B cell (primary cell): ENCODE measurements at regions not wholly inside any gene's neighbourhood (a gene's known extent, or its start where the extent isn't known, plus 50 kb on each side); places are given as distances from the start of the nearest gene placed in this dataset.

ENCODE experiments used
- ATAC-seq: fragments of 200-7000 bp; cut with Tn5 transposase; one replicate; pipeline ENCODE4 v1.10.0; 2021; ENCODE audit warnings: low read depth, mild to moderate bottlenecking, moderate number of reproducible peaks, moderate library complexity
- CTCF ChIA-PET: fragments of 350-600 bp; sonication (Branson Sonifier 250); formaldehyde crosslinking; loops from one replicate; lab custom pipeline; 2021; ENCODE audit warnings: antibody characterized with exemption, inconsistent platforms; lab: Charles Lee
- POLR2A ChIA-PET: fragments of 350-600 bp; sonication (Branson Sonifier 250); formaldehyde crosslinking; loops from one replicate; lab custom pipeline; 2021; ENCODE audit warnings: antibody characterized with exemption; lab: Charles Lee
- DNase-seq: peaks from one replicate; pipeline ENCODE4 v3.0.0; 2013
- H2AFZ ChIP-seq: 2 replicates; pipeline ENCODE4 v1.6.1; 2012; ENCODE audit warnings: mild to moderate bottlenecking, low read depth, low read length; ENCODE audit not compliant: insufficient read depth, poor library complexity, severe bottlenecking
- H3K27ac ChIP-seq, 2 donors: 1 replicate in 1 of 2; 2 replicates in 1 of 2; pipeline ENCODE4 v1.5.1; 2012 to 2013; ENCODE audit warnings: low read length in 2 of 2, mild to moderate bottlenecking in 2 of 2, moderate library complexity in 1 of 2
- H3K27me3 ChIP-seq, 4 experiments: fragments of 200-600 bp in 1 of 4; sonication (generic) in 1 of 4; replicated peaks in 1 of 4; 1 replicate in 2 of 4; 2 replicates in 2 of 4; pipeline versions ENCODE4 v1.6.1 to v1.7.0; 2013 to 2016; ENCODE audit warnings: low read length in 3 of 4, mild to moderate bottlenecking in 2 of 4, mixed read lengths in 1 of 4, moderate library complexity in 1 of 4; ENCODE audit not compliant: insufficient read depth in 4 of 4, control insufficient read depth in 3 of 4; ENCODE audit errors: control extremely low read depth in 1 of 4
- H3K36me3 ChIP-seq, 2 experiments: replicated peaks in 1 of 2; 1 replicate in 1 of 2; 2 replicates in 1 of 2; pipeline versions ENCODE4 v1.6.1 to v1.7.1; 2013; ENCODE audit warnings: low read length in 1 of 2; ENCODE audit not compliant: insufficient read depth in 2 of 2, control insufficient read depth in 1 of 2; ENCODE audit errors: control extremely low read depth in 1 of 2, extremely low read depth in 1 of 2
- H3K4me1 ChIP-seq, 2 donors: fragments of 200-600 bp in 1 of 2; sonication (generic) in 1 of 2; 1 replicate in 1 of 2; 2 replicates in 1 of 2; pipeline versions ENCODE4 v1.5.1 to v1.6.1; 2013 to 2017; ENCODE audit warnings: low read length in 2 of 2; ENCODE audit not compliant: control insufficient read depth in 2 of 2, insufficient read depth in 2 of 2
- H3K4me2 ChIP-seq: replicated peaks from 2 replicates; pipeline ENCODE3; 2012; ENCODE audit warnings: mild to moderate bottlenecking, low read depth, low read length; ENCODE audit not compliant: poor library complexity, severe bottlenecking
- H3K4me3 ChIP-seq, 5 experiments: fragments of 200-600 bp in 1 of 5; sonication (generic) in 1 of 5; 1 replicate in 3 of 5; 2 replicates in 2 of 5; pipeline versions ENCODE4 v1.5.1 to v1.7.0; 2011 to 2016; ENCODE audit warnings: low read length in 4 of 5, mild to moderate bottlenecking in 4 of 5, low read depth in 2 of 5, control low read depth in 1 of 5, moderate library complexity in 1 of 5; ENCODE audit not compliant: insufficient read depth in 1 of 5; ENCODE audit errors: control extremely low read depth in 1 of 5, extremely low read depth in 1 of 5
- H3K79me2 ChIP-seq: fragments of 200-600 bp; sonication (generic); one replicate; pipeline ENCODE4 v1.6.0; 2016; ENCODE audit warnings: low read length; ENCODE audit not compliant: control insufficient read depth, insufficient read depth
- H3K9ac ChIP-seq: fragments of 200-600 bp; sonication (generic); 2 replicates; pipeline ENCODE4 v1.6.1; 2017; ENCODE audit warnings: mild to moderate bottlenecking, low read length, moderate library complexity
- H3K9me3 ChIP-seq, 3 donors: one replicate each; pipeline versions ENCODE4 v1.6.1 to v1.7.1; 2013; ENCODE audit warnings: low read length in 2 of 3; ENCODE audit not compliant: control insufficient read depth in 2 of 3, insufficient read depth in 1 of 3; ENCODE audit errors: control extremely low read depth in 1 of 3
- H4K20me1 ChIP-seq: 2 replicates; pipeline ENCODE4 v1.6.0; 2012; ENCODE audit warnings: mild to moderate bottlenecking, low read length; ENCODE audit not compliant: insufficient read depth, control insufficient read depth, poor library complexity, severe bottlenecking
- H3K27ac Mint-ChIP-seq: one replicate; pipeline ENCODE4 v1.8.0; 2021; ENCODE audit warnings: mixed read lengths
- H3K27me3 Mint-ChIP-seq: one replicate; pipeline ENCODE4 v1.8.0; 2021; ENCODE audit warnings: mixed read lengths
- H3K4me1 Mint-ChIP-seq: one replicate; pipeline ENCODE4 v1.8.0; 2021; ENCODE audit warnings: mixed read lengths
- H3K4me3 Mint-ChIP-seq: one replicate; pipeline ENCODE4 v1.8.0; 2021; ENCODE audit warnings: mixed read lengths
- H3K9me3 Mint-ChIP-seq: one replicate; pipeline ENCODE4 v1.8.0; 2022; ENCODE audit warnings: mixed read lengths; ENCODE audit not compliant: insufficient read depth
- CTCF ChIP-seq: fragments of 200-600 bp; IDR thresholded peaks from one replicate; pipeline ENCODE4 v1.8.0; 2022; ENCODE audit warnings: antibody characterized with exemption, mild to moderate bottlenecking
- EZH2 ChIP-seq: IDR thresholded peaks from 2 replicates; pipeline ENCODE4 v1.6.1; 2012; ENCODE audit warnings: borderline replicate concordance, low read depth, mild to moderate bottlenecking, moderate library complexity, low read length; ENCODE audit not compliant: insufficient read depth, poor library complexity, severe bottlenecking
- WGBS: methylation state at CpG from one replicate; pipeline ENCODE4 v1.1.5; 2013; ENCODE audit warnings: missing lambda C conversion rate; ENCODE audit not compliant: insufficient coverage; 5-methylcytosine and 5-hydroxymethylcytosine counted together
- intact Hi-C: fragments of 100-400 bp; cut with micrococcal nuclease; formaldehyde crosslinking; loops from one replicate; pipeline ENCODE4 v1.10.0; 2022

- H3K36me3 ChIP-seq, result no peaks in the 10 kb centered on the region
- Mint-ChIP-seq H3K4me3 (no peak overlapping the region), H3K9me3 (peaks cover 6% of the 10 kb centered on the region), H3K27me3 (no peaks in the 10 kb centered on the region), H3K27ac (no peak overlapping the region), H3K4me1 (no peaks in the 10 kb centered on the region)
- no peak for TF ChIP-seq EZH2
- TF ChIP-seq CTCF, result no peak
- no peak overlapping the region for H3K27ac ChIP-seq
- POLR2A ChIA-PET, result no interaction called here
- H3K4me2 ChIP-seq, result no peak overlapping the region
- DNase-seq (no peak), ATAC-seq (no peak)
- H3K27me3 ChIP-seq, result no peaks in the 10 kb centered on the region
- no peaks in the 10 kb centered on the region for H3K4me1 ChIP-seq
- H3K79me2 ChIP-seq, result no peaks in the 10 kb centered on the region
- no peaks in the 10 kb centered on the region for H4K20me1 ChIP-seq
- CTCF ChIA-PET, result no interaction called here
- WGBS, result 100% methylated on average over 4 of the region's 7 CpGs
- no peak overlapping the region for H3K9ac ChIP-seq
- H2AFZ ChIP-seq, result no peak overlapping the region
- peaks cover 0 to 17% (median 0%) of the 10 kb centered on the region in 3 donors for H3K9me3 ChIP-seq
- H3K4me3 ChIP-seq, result no peak overlapping the region
- intact Hi-C loops, result no loop called here
These were observed 141.4 kb upstream of the SALL3 start for GRCh38 chr18:78838183-78838582.

- no peaks in the 10 kb centered on the region for H3K79me2 ChIP-seq
- H3K4me3 ChIP-seq, result no peak overlapping the region
- H3K27me3 ChIP-seq, result no peaks in the 10 kb centered on the region
- H2AFZ ChIP-seq, result no peak overlapping the region
- H4K20me1 ChIP-seq, result no peaks in the 10 kb centered on the region
- intact Hi-C loops, result no loop called here
- no peak for TF ChIP-seq EZH2
- Mint-ChIP-seq H3K4me3 (no peak overlapping the region), H3K9me3 (peaks cover 7% of the 10 kb centered on the region), H3K4me1 (no peaks in the 10 kb centered on the region), H3K27ac (no peak overlapping the region), H3K27me3 (no peaks in the 10 kb centered on the region)
- no peak overlapping the region for H3K4me2 ChIP-seq
- no peak for ATAC-seq
- ChIA-PET CTCF (no interaction called here), POLR2A (no interaction called here)
- H3K36me3 ChIP-seq, result no peaks in the 10 kb centered on the region
- H3K4me1 ChIP-seq, result no peaks in the 10 kb centered on the region
- H3K9me3 ChIP-seq, result peaks cover 1 to 25% (median 13%) of the 10 kb centered on the region in 3 donors
- DNase-seq, result no peak
- H3K27ac ChIP-seq, result no peak overlapping the region
- WGBS, result 83% methylated on average over 5 of the region's 5 CpGs
- H3K9ac ChIP-seq, result no peak overlapping the region
These were observed 130.6 kb upstream of the SALL3 start for GRCh38 chr18:78849046-78849445.
